ENCODE measurements at regions not wholly inside any gene's neighbourhood (a gene's known extent, or its start where the extent isn't known, plus 50 kb on each side); places are given as distances from the start of the nearest gene placed in this dataset.

GRCh38 chr3:103440539-103441203 lies 1005.9 kb downstream of the ZPLD1 start:
- DNase-seq (ENCODE audit: low spot score), result no peak
- TF ChIP-seq, protein P1, sequence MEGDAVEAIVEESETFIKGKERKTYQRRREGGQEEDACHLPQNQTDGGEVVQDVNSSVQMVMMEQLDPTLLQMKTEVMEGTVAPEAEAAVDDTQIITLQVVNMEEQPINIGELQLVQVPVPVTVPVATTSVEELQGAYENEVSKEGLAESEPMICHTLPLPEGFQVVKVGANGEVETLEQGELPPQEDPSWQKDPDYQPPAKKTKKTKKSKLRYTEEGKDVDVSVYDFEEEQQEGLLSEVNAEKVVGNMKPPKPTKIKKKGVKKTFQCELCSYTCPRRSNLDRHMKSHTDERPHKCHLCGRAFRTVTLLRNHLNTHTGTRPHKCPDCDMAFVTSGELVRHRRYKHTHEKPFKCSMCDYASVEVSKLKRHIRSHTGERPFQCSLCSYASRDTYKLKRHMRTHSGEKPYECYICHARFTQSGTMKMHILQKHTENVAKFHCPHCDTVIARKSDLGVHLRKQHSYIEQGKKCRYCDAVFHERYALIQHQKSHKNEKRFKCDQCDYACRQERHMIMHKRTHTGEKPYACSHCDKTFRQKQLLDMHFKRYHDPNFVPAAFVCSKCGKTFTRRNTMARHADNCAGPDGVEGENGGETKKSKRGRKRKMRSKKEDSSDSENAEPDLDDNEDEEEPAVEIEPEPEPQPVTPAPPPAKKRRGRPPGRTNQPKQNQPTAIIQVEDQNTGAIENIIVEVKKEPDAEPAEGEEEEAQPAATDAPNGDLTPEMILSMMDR (IDR thresholded peaks at IDR 0.05), result peak; percentile 17
- H3K4me3 ChIP-seq, result no peak overlapping the region
- H3K27ac ChIP-seq, result no peak overlapping the region
- H3K27me3 ChIP-seq (replicated peaks; ENCODE audit: insufficient read depth), result no peaks in the 10 kb centered on the region
- no peaks in the 10 kb centered on the region for H3K4me1 ChIP-seq (ENCODE audit: control insufficient read depth in 1 of 2, low read depth in 2 of 2)
- no peaks in the 10 kb centered on the region for H3K9me3 ChIP-seq
- H3K36me3 ChIP-seq, result no peaks in the 10 kb centered on the region
- ATAC-seq (ENCODE audit: insufficient number of reproducible peaks, low FRiP score, low read depth), result no peak

DNA sequence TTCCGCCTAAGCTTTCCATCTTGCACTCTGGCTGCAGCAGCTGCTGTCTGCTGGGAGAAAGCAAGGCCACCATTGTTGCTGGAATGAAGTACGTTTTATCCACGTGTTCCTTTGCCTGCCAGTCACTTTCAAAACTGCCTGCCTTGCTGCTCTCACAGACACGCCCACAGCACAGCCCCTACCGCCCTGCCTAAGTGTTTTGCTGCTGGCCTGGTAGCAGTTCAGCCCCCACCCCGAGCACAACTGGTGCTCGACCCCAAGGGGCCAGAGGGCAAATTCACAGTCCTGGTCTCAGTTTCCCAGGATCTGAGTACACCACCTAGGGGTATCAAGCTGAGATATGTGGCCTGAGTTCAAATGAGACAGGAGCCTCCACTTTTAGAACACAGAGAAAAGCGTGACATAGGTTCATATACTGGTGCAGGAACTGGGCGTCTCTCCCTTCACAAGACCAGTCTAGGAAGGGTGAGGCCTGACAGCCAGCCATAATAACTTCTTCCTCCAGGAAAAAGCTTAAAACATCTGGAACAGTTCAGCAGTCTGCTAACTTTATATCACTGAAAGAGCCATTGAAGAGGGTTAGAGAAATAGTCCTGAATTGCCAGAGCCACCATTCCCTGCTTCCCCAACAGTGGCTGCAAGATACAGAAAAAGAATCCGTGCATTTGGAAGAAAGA lies 1012.3 kb downstream of the ZPLD1 start:
- DNase-seq (ENCODE audit: low spot score) (no peak), ATAC-seq (ENCODE audit: insufficient number of reproducible peaks, low FRiP score, low read depth) (no peak)
- Histone ChIP-seq H3K4me3 (no peak overlapping the region), H3K4me1 (ENCODE audit: control insufficient read depth in 1 of 2, low read depth in 2 of 2) (no peaks in the 10 kb centered on the region), H3K27ac (no peak overlapping the region), H3K27me3 (replicated peaks; ENCODE audit: insufficient read depth) (no peaks in the 10 kb centered on the region), H3K36me3 (no peaks in the 10 kb centered on the region), H3K9me3 (no peaks in the 10 kb centered on the region)
- TF ChIP-seq, protein P1 (IDR thresholded peaks at IDR 0.05), result no peak

GRCh38 chr3:103453152-103453551 lies 1018.3 kb downstream of the ZPLD1 start:
- Histone ChIP-seq H3K27ac (no peak overlapping the region), H3K9me3 (no peaks in the 10 kb centered on the region), H3K4me1 (ENCODE audit: control insufficient read depth in 1 of 2, low read depth in 2 of 2) (no peaks in the 10 kb centered on the region), H3K36me3 (no peaks in the 10 kb centered on the region), H3K27me3 (replicated peaks; ENCODE audit: insufficient read depth) (no peaks in the 10 kb centered on the region), H3K4me3 (no peak overlapping the region)
- no peak for ATAC-seq (ENCODE audit: insufficient number of reproducible peaks, low FRiP score, low read depth)
- TF ChIP-seq, protein P1 (IDR thresholded peaks at IDR 0.05), result no peak
- DNase-seq (ENCODE audit: low spot score), result no peak

GRCh38 chr3:103459815-103460214 lies 1025.0 kb downstream of the ZPLD1 start:
- H3K27me3 ChIP-seq (replicated peaks; ENCODE audit: insufficient read depth), result no peaks in the 10 kb centered on the region
- ATAC-seq (ENCODE audit: insufficient number of reproducible peaks, low FRiP score, low read depth) (no peak), DNase-seq (ENCODE audit: low spot score) (no peak)
- H3K9me3 ChIP-seq, result no peaks in the 10 kb centered on the region
- H3K4me3 ChIP-seq, result no peak overlapping the region
- H3K27ac ChIP-seq, result no peak overlapping the region
- H3K36me3 ChIP-seq, result no peaks in the 10 kb centered on the region
- H3K4me1 ChIP-seq (ENCODE audit: control insufficient read depth in 1 of 2, low read depth in 2 of 2), result no peaks in the 10 kb centered on the region
- TF ChIP-seq, protein P1 (IDR thresholded peaks at IDR 0.05), result no peak

DNA sequence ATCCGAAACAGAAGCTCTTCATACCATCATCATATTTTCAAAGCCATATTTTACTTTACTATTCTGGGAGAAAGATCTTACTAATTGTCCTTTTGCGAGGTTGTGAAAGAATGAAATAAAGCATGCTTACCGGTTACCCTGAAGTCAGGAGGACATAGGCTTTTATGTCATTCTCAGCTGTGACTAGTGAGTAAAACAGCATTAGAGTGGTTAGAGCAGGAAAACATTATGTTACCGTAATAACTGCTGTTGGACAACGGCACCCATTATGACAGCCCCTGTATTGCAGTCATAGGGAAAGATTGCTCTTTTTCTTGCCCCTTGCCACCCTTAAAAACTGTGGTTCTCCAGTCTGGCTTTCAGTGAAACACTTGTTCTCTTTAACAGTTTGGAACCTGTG lies 1035.7 kb downstream of the ZPLD1 start:
- Histone ChIP-seq H3K36me3 (no peaks in the 10 kb centered on the region), H3K9me3 (no peaks in the 10 kb centered on the region), H3K27me3 (replicated peaks; ENCODE audit: insufficient read depth) (no peaks in the 10 kb centered on the region), H3K27ac (no peak overlapping the region), H3K4me1 (ENCODE audit: control insufficient read depth in 1 of 2, low read depth in 2 of 2) (no peaks in the 10 kb centered on the region), H3K4me3 (no peak overlapping the region)
- TF ChIP-seq, protein P1 (IDR thresholded peaks at IDR 0.05), result no peak
- no peak for ATAC-seq (ENCODE audit: insufficient number of reproducible peaks, low FRiP score, low read depth)
- no peak for DNase-seq (ENCODE audit: low spot score)

All from thoracic aorta (tissue), 2 donors.